ENCODE measurements at regions not wholly inside any gene's neighbourhood (a gene's known extent, or its start where the extent isn't known, plus 50 kb on each side); places are given as distances from the start of the nearest gene placed in this dataset.

DNA sequence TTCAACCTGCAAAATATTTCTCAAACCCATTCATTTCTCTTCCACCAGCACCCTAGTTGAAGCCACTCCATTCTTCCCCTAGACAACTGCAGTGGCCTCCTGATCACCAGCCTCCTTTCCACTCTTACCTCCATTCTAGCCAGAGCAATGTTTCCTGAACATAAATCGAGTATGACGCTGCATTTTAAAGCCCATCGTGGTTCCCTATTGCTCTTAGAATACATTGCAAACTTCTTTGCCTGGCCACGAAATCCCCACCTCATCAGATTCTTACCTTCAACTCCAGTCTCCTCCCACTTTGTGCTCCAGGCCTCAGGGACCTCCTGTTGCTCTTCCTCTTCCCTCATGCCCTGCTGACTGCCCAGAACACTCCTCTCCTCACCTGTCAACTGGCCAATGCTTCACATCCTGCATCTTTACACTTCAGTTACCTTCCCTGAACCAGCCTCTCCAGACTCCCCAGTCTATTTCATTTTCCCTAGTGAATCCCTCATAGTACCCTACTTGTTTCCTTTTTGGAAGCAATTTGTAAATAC lies 176.5 kb upstream of the CTAGE1 start:
- TF ChIP-seq, protein P1, sequence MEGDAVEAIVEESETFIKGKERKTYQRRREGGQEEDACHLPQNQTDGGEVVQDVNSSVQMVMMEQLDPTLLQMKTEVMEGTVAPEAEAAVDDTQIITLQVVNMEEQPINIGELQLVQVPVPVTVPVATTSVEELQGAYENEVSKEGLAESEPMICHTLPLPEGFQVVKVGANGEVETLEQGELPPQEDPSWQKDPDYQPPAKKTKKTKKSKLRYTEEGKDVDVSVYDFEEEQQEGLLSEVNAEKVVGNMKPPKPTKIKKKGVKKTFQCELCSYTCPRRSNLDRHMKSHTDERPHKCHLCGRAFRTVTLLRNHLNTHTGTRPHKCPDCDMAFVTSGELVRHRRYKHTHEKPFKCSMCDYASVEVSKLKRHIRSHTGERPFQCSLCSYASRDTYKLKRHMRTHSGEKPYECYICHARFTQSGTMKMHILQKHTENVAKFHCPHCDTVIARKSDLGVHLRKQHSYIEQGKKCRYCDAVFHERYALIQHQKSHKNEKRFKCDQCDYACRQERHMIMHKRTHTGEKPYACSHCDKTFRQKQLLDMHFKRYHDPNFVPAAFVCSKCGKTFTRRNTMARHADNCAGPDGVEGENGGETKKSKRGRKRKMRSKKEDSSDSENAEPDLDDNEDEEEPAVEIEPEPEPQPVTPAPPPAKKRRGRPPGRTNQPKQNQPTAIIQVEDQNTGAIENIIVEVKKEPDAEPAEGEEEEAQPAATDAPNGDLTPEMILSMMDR (IDR thresholded peaks at IDR 0.05; ENCODE audit: insufficient read depth, low read length) = no peak
- TF ChIP-seq REST (IDR thresholded peaks at IDR 0.05; ENCODE audit: insufficient replicate concordance, low read depth) = no peak

Data from HL-60 (cell line).